Caco-2 (cell line): ENCODE measurements at regions not wholly inside any gene's neighbourhood (a gene's known extent, or its start where the extent isn't known, plus 50 kb on each side); places are given as distances from the start of the nearest gene placed in this dataset.

ENCODE experiments used
- BruUV-seq: library from RNA; stranded (reverse); fragments of 400-500 nt; replicated peaks from 2 replicates; lab custom pipeline; 2021; lab: Mats Ljungman, UMichigan
- CTCF ChIA-PET: fragments of 300-600 bp; sonication (Branson Sonifier 250); formaldehyde crosslinking; loops from one replicate; lab custom pipeline; 2022; ENCODE audit warnings: antibody characterized with exemption; lab: Charles Lee
- POLR2A ChIA-PET: fragments of 300-600 bp; sonication (Branson Sonifier 250); formaldehyde crosslinking; loops from one replicate; lab custom pipeline; 2022; ENCODE audit warnings: antibody characterized with exemption; lab: Charles Lee
- DNase-seq, 2 experiments: peaks; one replicate each; pipeline versions ENCODE4 v3.0.0 to v3.0.0-alpha.2; 2020 to 2022
- H3K27me3 ChIP-seq: replicated peaks from 2 replicates; pipeline ENCODE4 v1.6.0; 2011; ENCODE audit warnings: low read length; ENCODE audit not compliant: control insufficient read depth, insufficient read depth
- H3K36me3 ChIP-seq: 2 replicates; pipeline ENCODE4 v1.5.1; 2011; ENCODE audit warnings: low read length; ENCODE audit not compliant: control insufficient read depth, insufficient read depth
- H3K4me1 ChIP-seq: fragments of 250-450 bp; sonication (Bioruptor Pico); 2 replicates; pipeline ENCODE4 v1.5.1; 2020; ENCODE audit warnings: mild to moderate bottlenecking
- H3K4me3 ChIP-seq: 2 replicates; pipeline ENCODE4 v1.5.1; 2011; ENCODE audit warnings: low read depth, mild to moderate bottlenecking, control low read depth, low read length
- H3K9me3 ChIP-seq: fragments of 250-450 bp; sonication (Bioruptor Pico); 2 replicates; pipeline ENCODE4 v1.5.1; 2020; ENCODE audit warnings: mild to moderate bottlenecking, moderate library complexity
- H3K27ac Mint-ChIP-seq: one replicate; pipeline ENCODE4 v1.8.0; 2022; ENCODE audit warnings: mixed read lengths; ENCODE audit not compliant: unreplicated experiment
- H3K27me3 Mint-ChIP-seq: one replicate; pipeline ENCODE4 v1.8.0; 2022; ENCODE audit warnings: mixed read lengths; ENCODE audit not compliant: insufficient read depth, unreplicated experiment
- H3K36me3 Mint-ChIP-seq: one replicate; pipeline ENCODE4 v1.8.0; 2022; ENCODE audit warnings: mild to moderate bottlenecking, mixed read lengths; ENCODE audit not compliant: insufficient read depth, unreplicated experiment
- H3K4me1 Mint-ChIP-seq: one replicate; pipeline ENCODE4 v1.8.0; 2022; ENCODE audit warnings: low read depth, mixed read lengths; ENCODE audit not compliant: unreplicated experiment
- H3K4me3 Mint-ChIP-seq: one replicate; pipeline ENCODE4 v1.8.0; 2022; ENCODE audit warnings: mild to moderate bottlenecking, moderate library complexity, mixed read lengths; ENCODE audit not compliant: unreplicated experiment
- H3K9me3 Mint-ChIP-seq: one replicate; pipeline ENCODE4 v1.8.0; 2022; ENCODE audit warnings: mixed read lengths; ENCODE audit not compliant: unreplicated experiment
- CTCF ChIP-seq, 2 experiments: fragments of 200-600 bp in 1 of 2; IDR thresholded peaks; 1 replicate in 1 of 2; 2 replicates in 1 of 2; pipeline versions ENCODE4 v1.5.1 to v1.8.0; 2011 to 2022; ENCODE audit warnings: antibody characterized with exemption in 1 of 2, control low read depth in 1 of 2, inconsistent platforms in 1 of 2, low read depth in 1 of 2, low read length in 1 of 2, mild to moderate bottlenecking in 1 of 2, moderate library complexity in 1 of 2; ENCODE audit not compliant: insufficient read depth in 1 of 2, severe bottlenecking in 1 of 2, unreplicated experiment in 1 of 2
- intact Hi-C: fragments of 100-400 bp; cut with micrococcal nuclease; formaldehyde crosslinking; loops from one replicate; pipeline ENCODE4 v1.10.0; 2022; ENCODE audit not compliant: unreplicated experiment

GRCh38 chr5:159736844-159737243, 179.4 kb upstream of the ADRA1B start:
- Mint-ChIP-seq H3K27me3 (peaks cover 7% of the 10 kb centered on the region), H3K36me3 (no peaks in the 10 kb centered on the region), H3K9me3 (no peaks in the 10 kb centered on the region), H3K27ac (no peak overlapping the region), H3K4me1 (no peaks in the 10 kb centered on the region), H3K4me3 (no peak overlapping the region)
- H3K4me3 ChIP-seq, result no peak overlapping the region
- H3K36me3 ChIP-seq, result no peaks in the 10 kb centered on the region
- intact Hi-C loops, result no loop called here
- no peak for TF ChIP-seq CTCF (IDR thresholded peaks at IDR 0.05; ENCODE audit: insufficient read depth in 1 of 2, low read depth in 1 of 2, low read length in 1 of 2, severe bottlenecking in 1 of 2, unreplicated experiment in 1 of 2)
- CTCF ChIA-PET, result no interaction called here
- DNase-seq, result no peak
- H3K9me3 ChIP-seq, result no peaks in the 10 kb centered on the region
- H3K4me1 ChIP-seq, result no peaks in the 10 kb centered on the region
- no peaks in the 10 kb centered on the region for H3K27me3 ChIP-seq
- no TSS peak for BruUV-seq
- POLR2A ChIA-PET, result no interaction called here

GRCh38 chr5:159737263-159737662, 179.0 kb upstream of the ADRA1B start:
- Mint-ChIP-seq H3K27ac (no peak overlapping the region), H3K9me3 (no peaks in the 10 kb centered on the region), H3K4me3 (no peak overlapping the region), H3K4me1 (no peaks in the 10 kb centered on the region), H3K36me3 (no peaks in the 10 kb centered on the region), H3K27me3 (peaks cover 7% of the 10 kb centered on the region)
- DNase-seq, result no peak
- no peaks in the 10 kb centered on the region for H3K27me3 ChIP-seq
- no peaks in the 10 kb centered on the region for H3K36me3 ChIP-seq
- CTCF ChIA-PET, result no interaction called here
- H3K4me3 ChIP-seq, result no peak overlapping the region
- no peak for TF ChIP-seq CTCF (IDR thresholded peaks at IDR 0.05; ENCODE audit: insufficient read depth in 1 of 2, low read depth in 1 of 2, low read length in 1 of 2, severe bottlenecking in 1 of 2, unreplicated experiment in 1 of 2)
- intact Hi-C loops, result no loop called here
- no peaks in the 10 kb centered on the region for H3K4me1 ChIP-seq
- POLR2A ChIA-PET, result no interaction called here
- no TSS peak for BruUV-seq
- H3K9me3 ChIP-seq, result no peaks in the 10 kb centered on the region

- no peaks in the 10 kb centered on the region for H3K4me1 ChIP-seq
- no peak overlapping the region for H3K27ac Mint-ChIP-seq
- no peaks in the 10 kb centered on the region for H3K36me3 ChIP-seq
- H3K27me3 Mint-ChIP-seq, result peaks cover 3% of the 10 kb centered on the region
- no peak for TF ChIP-seq CTCF (IDR thresholded peaks at IDR 0.05; ENCODE audit: insufficient read depth in 1 of 2, low read depth in 1 of 2, low read length in 1 of 2, severe bottlenecking in 1 of 2, unreplicated experiment in 1 of 2)
- H3K4me3 ChIP-seq, result no peak overlapping the region
- peaks cover 10% of the 10 kb centered on the region for H3K9me3 Mint-ChIP-seq
- no peaks in the 10 kb centered on the region for H3K36me3 Mint-ChIP-seq
- no TSS peak for BruUV-seq
- H3K4me1 Mint-ChIP-seq, result no peaks in the 10 kb centered on the region
- intact Hi-C loops, result no loop called here
- no peaks in the 10 kb centered on the region for H3K27me3 ChIP-seq
- POLR2A ChIA-PET, result no interaction called here
- CTCF ChIA-PET, result no interaction called here
- H3K9me3 ChIP-seq, result 0 out of 2 replicates have a peak, but pooled peaks cover 8% of the 10 kb centered on the region
- H3K4me3 Mint-ChIP-seq, result no peak overlapping the region
- DNase-seq, result no peak
Observed at GRCh38 chr5:159741829-159742322, 174.4 kb upstream of the ADRA1B start.
